ENCODE measurements at regions not wholly inside any gene's neighbourhood (a gene's known extent, or its start where the extent isn't known, plus 50 kb on each side); places are given as distances from the start of the nearest gene placed in this dataset.

DNA sequence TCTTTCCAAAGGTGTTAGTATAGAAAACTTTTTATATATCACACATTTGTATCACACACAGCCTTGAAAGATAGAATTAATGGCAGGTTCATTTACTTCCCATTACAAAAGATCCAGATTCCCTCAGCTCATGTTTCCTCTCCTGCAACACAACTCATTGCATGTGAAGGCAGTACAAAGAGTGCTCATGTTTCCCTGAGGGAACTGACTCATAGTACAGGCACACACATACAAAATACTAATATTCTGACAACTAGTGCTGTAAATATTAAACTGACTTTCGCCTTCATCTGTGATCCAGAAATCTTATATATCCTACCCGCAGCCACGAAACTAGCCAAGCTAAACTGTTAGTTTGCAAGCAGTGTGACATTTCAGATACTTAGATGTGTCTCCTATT, 819.8 kb upstream of the PCDH7 start:
- no peak overlapping the region for H3K27ac ChIP-seq
- TF ChIP-seq, protein P1, sequence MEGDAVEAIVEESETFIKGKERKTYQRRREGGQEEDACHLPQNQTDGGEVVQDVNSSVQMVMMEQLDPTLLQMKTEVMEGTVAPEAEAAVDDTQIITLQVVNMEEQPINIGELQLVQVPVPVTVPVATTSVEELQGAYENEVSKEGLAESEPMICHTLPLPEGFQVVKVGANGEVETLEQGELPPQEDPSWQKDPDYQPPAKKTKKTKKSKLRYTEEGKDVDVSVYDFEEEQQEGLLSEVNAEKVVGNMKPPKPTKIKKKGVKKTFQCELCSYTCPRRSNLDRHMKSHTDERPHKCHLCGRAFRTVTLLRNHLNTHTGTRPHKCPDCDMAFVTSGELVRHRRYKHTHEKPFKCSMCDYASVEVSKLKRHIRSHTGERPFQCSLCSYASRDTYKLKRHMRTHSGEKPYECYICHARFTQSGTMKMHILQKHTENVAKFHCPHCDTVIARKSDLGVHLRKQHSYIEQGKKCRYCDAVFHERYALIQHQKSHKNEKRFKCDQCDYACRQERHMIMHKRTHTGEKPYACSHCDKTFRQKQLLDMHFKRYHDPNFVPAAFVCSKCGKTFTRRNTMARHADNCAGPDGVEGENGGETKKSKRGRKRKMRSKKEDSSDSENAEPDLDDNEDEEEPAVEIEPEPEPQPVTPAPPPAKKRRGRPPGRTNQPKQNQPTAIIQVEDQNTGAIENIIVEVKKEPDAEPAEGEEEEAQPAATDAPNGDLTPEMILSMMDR (conservative IDR thresholded peaks at IDR 0.05) = no peak
- TF ChIP-seq ZFX (IDR thresholded peaks at IDR 0.05) = no peak

DNA sequence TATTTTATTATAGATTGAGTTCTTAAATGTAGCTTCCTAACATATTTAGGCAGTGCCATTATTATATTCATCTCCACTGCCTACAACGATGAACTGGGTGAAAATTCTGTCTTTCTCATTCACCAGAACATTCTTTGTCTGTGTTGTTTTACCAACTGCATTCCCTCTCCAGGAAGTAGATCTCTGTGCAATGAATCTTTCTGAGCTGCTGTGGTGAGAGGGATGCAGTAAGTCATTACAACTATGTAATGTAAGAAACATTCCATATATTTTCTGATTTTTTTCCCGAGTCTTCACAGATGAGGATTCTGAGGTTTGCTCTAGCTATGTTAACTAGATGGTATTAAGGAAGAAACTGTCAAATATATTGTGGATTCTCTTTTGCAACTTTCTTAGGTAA, 811.9 kb upstream of the PCDH7 start:
- TF ChIP-seq ZFX (IDR thresholded peaks at IDR 0.05) = no peak
- TF ChIP-seq, protein P1 (conservative IDR thresholded peaks at IDR 0.05) = no peak
- no peak overlapping the region for H3K27ac ChIP-seq

DNA sequence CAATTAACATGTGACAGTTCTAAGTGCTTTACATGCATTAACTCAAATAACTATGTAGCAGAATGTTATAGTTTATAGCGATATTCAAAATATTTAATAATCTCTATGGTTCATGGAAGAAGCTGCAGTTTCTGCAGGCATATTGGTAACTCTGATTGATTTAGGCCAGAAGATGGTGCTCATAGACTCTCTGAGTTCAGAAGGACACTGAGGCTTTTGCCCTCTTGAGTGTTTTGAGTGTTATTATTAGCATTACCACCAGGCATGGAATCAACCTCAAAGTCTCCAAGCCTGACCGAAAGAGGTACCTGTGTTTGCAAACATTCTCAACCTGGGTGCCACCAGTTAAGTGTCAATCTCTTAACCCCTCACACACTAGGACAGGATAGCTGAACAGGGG, 792.3 kb upstream of the PCDH7 start:
- H3K27ac ChIP-seq = no peak overlapping the region
- no peak for TF ChIP-seq ZFX (IDR thresholded peaks at IDR 0.05)
- TF ChIP-seq, protein P1 (conservative IDR thresholded peaks at IDR 0.05) = peak; percentile 9

DNA sequence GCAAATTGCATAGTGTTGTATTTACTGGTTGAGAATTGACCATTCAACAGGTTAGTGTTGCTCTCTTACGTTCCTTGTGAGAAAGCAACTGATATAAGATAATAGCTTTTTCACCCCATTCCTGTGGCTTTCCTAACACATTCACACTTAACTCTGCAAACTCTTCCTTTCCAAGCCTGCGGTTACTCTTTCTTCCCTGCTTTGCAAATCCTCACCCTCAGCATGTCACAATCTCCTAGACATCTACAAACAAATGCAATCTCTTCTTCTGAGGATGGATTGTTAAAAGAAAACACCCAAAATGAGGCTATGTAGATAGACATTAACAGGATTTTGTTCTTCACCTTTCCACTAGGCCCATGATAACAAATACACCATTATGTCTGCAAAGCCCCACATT, 771.7 kb upstream of the PCDH7 start:
- TF ChIP-seq, protein P1 (conservative IDR thresholded peaks at IDR 0.05) = no peak
- no peak for TF ChIP-seq ZFX (IDR thresholded peaks at IDR 0.05)
- no peak overlapping the region for H3K27ac ChIP-seq

DNA sequence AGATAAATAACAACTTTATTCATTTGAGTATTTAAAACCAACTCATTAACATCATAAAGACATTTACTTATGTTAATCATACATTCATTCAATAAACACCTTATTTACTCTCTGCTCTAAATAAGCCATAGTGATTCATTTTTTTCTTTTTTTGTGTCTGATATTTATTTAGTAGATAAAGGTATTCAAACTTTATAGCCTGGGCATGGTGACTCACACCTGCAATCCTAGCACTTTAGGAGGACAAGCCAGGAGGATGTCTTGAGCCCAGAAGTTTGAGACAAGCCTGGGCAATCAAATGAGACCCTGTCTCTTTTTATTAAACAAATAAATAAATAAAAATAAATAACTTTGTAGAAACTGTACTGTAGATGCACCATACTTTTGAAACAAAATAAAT, 771.3 kb upstream of the PCDH7 start:
- no peak overlapping the region for H3K27ac ChIP-seq
- TF ChIP-seq, protein P1 (conservative IDR thresholded peaks at IDR 0.05) = no peak
- no peak for TF ChIP-seq ZFX (IDR thresholded peaks at IDR 0.05)

DNA sequence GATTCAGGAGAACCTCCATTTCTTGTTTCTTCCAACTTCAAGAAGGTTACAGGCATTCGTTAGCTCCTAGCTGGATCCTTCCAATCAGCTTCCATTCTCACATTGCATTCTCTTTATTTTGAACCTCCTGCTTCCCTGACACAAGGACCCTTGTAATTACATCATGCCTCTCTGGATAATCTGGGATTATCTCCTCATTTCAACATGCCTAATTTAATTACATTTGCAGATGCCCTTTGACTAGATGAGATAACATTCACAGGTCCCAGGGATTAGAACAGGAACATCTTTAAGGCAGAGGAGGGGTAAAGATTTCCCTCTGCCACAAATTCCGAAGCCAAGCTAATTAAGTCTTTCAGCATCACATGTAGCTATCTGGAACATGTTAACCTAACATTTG, 753.8 kb upstream of the PCDH7 start:
- TF ChIP-seq ZFX (IDR thresholded peaks at IDR 0.05) = no peak
- TF ChIP-seq, protein P1 (conservative IDR thresholded peaks at IDR 0.05) = no peak
- H3K27ac ChIP-seq = no peak overlapping the region

DNA sequence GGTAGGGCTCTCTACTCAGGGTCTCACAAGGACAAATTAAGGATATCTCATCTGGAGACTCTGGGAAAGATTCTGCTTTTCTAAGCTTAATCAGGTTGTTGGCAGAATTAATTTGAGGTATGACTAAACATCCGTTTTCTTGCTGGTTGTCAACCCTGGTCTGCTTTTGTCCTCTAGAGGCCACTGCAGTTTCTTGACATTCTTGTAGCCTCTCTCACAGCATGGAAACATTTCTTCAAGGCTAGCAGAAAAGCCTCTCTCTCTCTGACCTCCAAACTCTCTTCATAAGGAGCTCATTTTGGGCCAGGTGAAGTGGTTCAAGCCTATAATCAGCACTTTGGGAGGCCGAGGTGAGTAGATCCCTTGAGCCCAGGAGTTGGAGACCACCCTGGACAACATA, 749.5 kb upstream of the PCDH7 start:
- no peak for TF ChIP-seq ZFX (IDR thresholded peaks at IDR 0.05)
- TF ChIP-seq, protein P1 (conservative IDR thresholded peaks at IDR 0.05) = peak; percentile 53
- H3K27ac ChIP-seq = no peak overlapping the region

Data from C4-2B (cell line).